Lower leg skin (tissue), 3 donors: ENCODE measurements at regions not wholly inside any gene's neighbourhood (a gene's known extent, or its start where the extent isn't known, plus 50 kb on each side); places are given as distances from the start of the nearest gene placed in this dataset.

Experiments used
- CTCF ChIP-seq, 3 donors: fragments of 450-650 bp; IDR thresholded peaks; one replicate each; pipeline ENCODE4 v1.5.1; 2016; ENCODE audit warnings: antibody characterized with exemption in 3 of 3, mild to moderate bottlenecking in 3 of 3, moderate library complexity in 2 of 3
- POLR2A ChIP-seq, 2 donors: fragments of 450-650 bp; IDR thresholded peaks; one replicate each; pipeline ENCODE4 v1.6.1; 2016 to 2017; ENCODE audit warnings: antibody characterized with exemption in 2 of 2, mild to moderate bottlenecking in 1 of 2, moderate library complexity in 1 of 2

GRCh38 chrX:65873385-65873784 is 166.5 kb downstream of the VSIG4 start:
- TF ChIP-seq CTCF (IDR thresholded peaks at IDR 0.05) (no peak), POLR2A (IDR thresholded peaks at IDR 0.05) (no peak)
